ENCODE measurements at regions not wholly inside any gene's neighbourhood (a gene's known extent, or its start where the extent isn't known, plus 50 kb on each side); places are given as distances from the start of the nearest gene placed in this dataset.

GRCh38 chr12:92275443-92276154 is 130.0 kb upstream of the BTG1 start (continued):
- TF ChIP-seq E2F8 (IDR thresholded peaks at IDR 0.05; ENCODE audit: low read depth, partially characterized antibody), result no peak

- H3K4me1 ChIP-seq (ENCODE audit: control insufficient read depth, insufficient read depth, low read length), result no peaks in the 10 kb centered on the region
- no TSS peak for BruUV-seq (replicated peaks)
- TF ChIP-seq SRF (IDR thresholded peaks at IDR 0.05; ENCODE audit: low read depth in 2 of 2, low read length in 2 of 2) (no peak), ZNF217 (IDR thresholded peaks at IDR 0.05) (no peak), ELK1 (IDR thresholded peaks at IDR 0.05; ENCODE audit: low read depth, low read length) (no peak), SREBF2 (IDR thresholded peaks at IDR 0.05; ENCODE audit: low read length) (no peak), SMC3 (IDR thresholded peaks at IDR 0.05; ENCODE audit: borderline replicate concordance, low read length) (no peak), BHLHE40 (IDR thresholded peaks at IDR 0.05; ENCODE audit: borderline replicate concordance in 1 of 2, low read depth in 2 of 2, low read length in 1 of 2) (no peak), HSF1 (IDR thresholded peaks at IDR 0.05; ENCODE audit: low read depth, low read length) (no peak), EZH2 (IDR thresholded peaks at IDR 0.05; ENCODE audit: borderline replicate concordance, control insufficient read depth, low read depth, low read length) (no peak)
- ChIA-PET RAD21 (ENCODE audit: unreplicated experiment) (no interaction called here), POLR2A (no interaction called here), CTCF (no interaction called here), SMC1A (ENCODE audit: uncharacterized antibody, unreplicated experiment) (no interaction called here)
- no peaks in the 10 kb centered on the region for H4K20me1 ChIP-seq (ENCODE audit: control insufficient read depth, insufficient read depth)
- no peaks in the 10 kb centered on the region for H3K79me2 ChIP-seq (ENCODE audit: control insufficient read depth, insufficient read depth, low read length)
- ATAC-seq (no peak), DNase-seq (ENCODE audit: low read depth, low spot score) (no peak), FAIRE-seq (no peak)
- H3K9me3 ChIP-seq (replicated peaks; ENCODE audit: control insufficient read depth, insufficient read depth, low read length), result no peaks in the 10 kb centered on the region
- no peak overlapping the region for H3K27ac ChIP-seq (ENCODE audit: control insufficient read depth, insufficient read depth)
- H2AFZ ChIP-seq (ENCODE audit: control insufficient read depth, low read depth, low read length), result no peak overlapping the region
- intact Hi-C loops (cut with micrococcal nuclease; ENCODE audit: unreplicated experiment) (no loop called here), in situ Hi-C loops (cut with MboI) (no loop called here)
- no peaks in the 10 kb centered on the region for H3K27me3 ChIP-seq (replicated peaks in 1 of 2; ENCODE audit: control insufficient read depth in 2 of 2, insufficient read depth in 2 of 2, low read length in 1 of 2)
- no peaks in the 10 kb centered on the region for H3K36me3 ChIP-seq (ENCODE audit: control insufficient read depth in 2 of 2, insufficient read depth in 2 of 2, low read length in 1 of 2)
- H3K9ac ChIP-seq (ENCODE audit: control insufficient read depth, insufficient read depth, low read length), result no peak overlapping the region
- 98% methylated on average over 2 of the region's 2 CpGs for WGBS (ENCODE audit: insufficient coverage, insufficient replicate concordance, low lambda C conversion rate, missing lambda C conversion rate)
- H3K4me3 ChIP-seq, result no peak overlapping the region
- no peak overlapping the region for H3K4me2 ChIP-seq (ENCODE audit: control insufficient read depth, insufficient read depth)
These were observed 127.4 kb upstream of the BTG1 start for GRCh38 chr12:92273076-92273475.

Data from GM12878 (cell line).